ENCODE measurements at regions not wholly inside any gene's neighbourhood (a gene's known extent, or its start where the extent isn't known, plus 50 kb on each side); places are given as distances from the start of the nearest gene placed in this dataset.

DNA sequence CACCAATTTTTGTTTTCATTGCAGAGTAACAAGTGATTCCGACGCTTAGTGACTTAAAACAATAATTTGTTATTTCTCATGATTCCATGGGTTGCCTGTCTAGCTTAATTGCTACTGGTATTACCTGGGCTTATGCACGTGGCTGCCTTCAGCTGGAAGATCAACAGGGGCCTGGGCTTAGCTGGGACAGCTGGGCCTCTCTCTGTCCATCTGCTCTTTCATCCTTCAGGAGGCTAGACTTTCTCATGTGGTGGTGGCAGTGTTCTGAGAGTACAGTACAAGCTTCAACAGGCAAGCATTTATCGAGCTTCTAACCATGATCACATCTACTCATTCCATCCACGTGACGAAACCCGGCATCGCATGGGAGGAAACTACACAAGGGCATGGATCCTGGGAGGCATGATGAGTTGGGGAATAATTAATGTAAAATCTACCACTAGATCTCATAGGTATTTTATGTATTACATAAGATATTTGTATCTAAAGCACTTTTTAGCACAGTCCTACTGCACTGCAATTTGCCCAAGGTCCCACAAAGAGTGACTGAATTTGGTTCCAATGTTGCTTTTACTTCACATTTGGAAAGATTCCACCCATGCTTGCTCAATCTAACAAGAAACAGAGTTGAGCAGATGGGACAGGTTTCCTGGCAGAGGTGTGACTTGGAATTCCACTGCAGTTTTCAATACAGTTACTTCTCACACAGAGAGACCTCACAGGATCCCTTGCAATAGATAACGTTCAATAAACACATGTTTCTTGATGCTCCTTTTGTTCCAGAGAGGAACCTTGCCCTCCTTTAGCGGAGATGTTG is 153.1 kb upstream of the FRMD6 start:
- H3K9me3 ChIP-seq (ENCODE audit: control insufficient read depth in 2 of 3, low read length in 3 of 3), result no peaks in the 10 kb centered on the region
- POLR2A ChIA-PET, result no interaction called here
- H3K27me3 ChIP-seq (ENCODE audit: control insufficient read depth in 2 of 2, insufficient read depth in 2 of 2, low read length in 2 of 2), result no peaks in the 10 kb centered on the region
- no peaks in the 10 kb centered on the region for H3K4me1 ChIP-seq (ENCODE audit: control insufficient read depth in 2 of 2, insufficient read depth in 2 of 2, low read length in 2 of 2)
- CTCF ChIA-PET, result no interaction called here
- H3K27ac ChIP-seq (ENCODE audit: low read depth, low read length), result no peak overlapping the region
- Mint-ChIP-seq H3K27ac (no peak overlapping the region), H3K4me1 (no peaks in the 10 kb centered on the region), H3K27me3 (peaks cover 8 to 22% (median 11%) of the 10 kb centered on the region in 5 donors), H3K4me3 (no peak overlapping the region), H3K9me3 (peaks cover 2 to 28% (median 7%) of the 10 kb centered on the region in 11 donors), H3K36me3 (no peaks in the 10 kb centered on the region)
- H3K4me3 ChIP-seq (ENCODE audit: low read length), result no peak overlapping the region
- no peak for DNase-seq
- intact Hi-C loops (cut with micrococcal nuclease), result no loop called here
- ATAC-seq, result no peak
- no peaks in the 10 kb centered on the region for H3K36me3 ChIP-seq (ENCODE audit: control insufficient read depth in 2 of 3, insufficient read depth in 3 of 3, low read length in 3 of 3)

DNA sequence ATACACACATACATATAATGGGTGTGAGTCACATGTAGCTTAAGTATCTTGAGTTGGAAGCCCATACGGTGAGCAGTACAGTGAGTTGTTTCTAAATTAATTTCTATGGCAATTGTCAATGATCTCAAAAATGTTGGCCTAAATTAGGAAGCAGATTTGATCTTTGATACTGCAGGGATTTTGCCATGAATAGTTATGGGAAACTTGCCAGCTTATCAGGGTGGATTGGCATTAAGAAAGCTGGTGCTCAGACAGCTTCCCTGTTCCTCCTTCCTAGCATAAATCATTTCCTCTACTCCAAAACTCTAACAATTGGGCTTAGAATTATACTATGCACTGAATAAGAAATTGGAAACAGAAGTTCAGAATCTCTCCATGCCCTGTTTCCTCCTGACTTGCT is 150.9 kb upstream of the FRMD6 start:
- Mint-ChIP-seq H3K4me1 (no peaks in the 10 kb centered on the region), H3K27me3 (peaks cover 11 to 32% (median 16%) of the 10 kb centered on the region in 5 donors), H3K9me3 (peaks cover 2 to 28% (median 7%) of the 10 kb centered on the region in 11 donors), H3K27ac (no peak overlapping the region), H3K36me3 (no peaks in the 10 kb centered on the region), H3K4me3 (no peak overlapping the region)
- no peak for DNase-seq
- ChIA-PET POLR2A (no interaction called here), CTCF (no interaction called here)
- no peak for ATAC-seq
- no peaks in the 10 kb centered on the region for H3K9me3 ChIP-seq (ENCODE audit: control insufficient read depth in 2 of 3, low read length in 3 of 3)
- H3K27me3 ChIP-seq (ENCODE audit: control insufficient read depth in 2 of 2, insufficient read depth in 2 of 2, low read length in 2 of 2), result no peaks in the 10 kb centered on the region
- no peak overlapping the region for H3K4me3 ChIP-seq (ENCODE audit: low read length)
- H3K27ac ChIP-seq (ENCODE audit: low read depth, low read length), result no peak overlapping the region
- intact Hi-C loops (cut with micrococcal nuclease), result no loop called here
- H3K4me1 ChIP-seq (ENCODE audit: control insufficient read depth in 2 of 2, insufficient read depth in 2 of 2, low read length in 2 of 2), result no peaks in the 10 kb centered on the region
- no peaks in the 10 kb centered on the region for H3K36me3 ChIP-seq (ENCODE audit: control insufficient read depth in 2 of 3, insufficient read depth in 3 of 3, low read length in 3 of 3)

DNA sequence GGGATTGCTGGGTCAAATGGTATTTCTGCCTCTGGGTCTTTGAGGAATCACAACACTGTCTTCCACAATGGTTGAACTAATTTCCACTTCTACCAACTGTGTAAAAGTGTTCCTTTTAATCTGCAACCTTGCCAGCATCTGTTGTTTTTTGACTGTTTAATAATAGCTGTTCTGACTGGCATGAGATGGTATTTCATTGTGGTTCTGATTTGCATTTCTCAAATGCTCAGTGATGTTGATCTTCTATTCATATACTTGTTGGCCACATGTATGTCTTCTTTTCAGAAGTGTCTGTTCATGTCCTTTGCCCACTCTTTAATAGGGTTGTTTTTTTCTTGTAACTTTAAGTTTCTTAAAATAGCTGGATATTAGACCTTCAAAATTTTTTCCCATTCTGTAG is 150.0 kb upstream of the FRMD6 start:
- intact Hi-C loops (cut with micrococcal nuclease), result no loop called here
- Histone ChIP-seq H3K4me3 (ENCODE audit: low read length) (no peak overlapping the region), H3K36me3 (ENCODE audit: control insufficient read depth in 2 of 3, insufficient read depth in 3 of 3, low read length in 3 of 3) (no peaks in the 10 kb centered on the region), H3K4me1 (ENCODE audit: control insufficient read depth in 2 of 2, insufficient read depth in 2 of 2, low read length in 2 of 2) (no peaks in the 10 kb centered on the region), H3K27me3 (ENCODE audit: control insufficient read depth in 2 of 2, insufficient read depth in 2 of 2, low read length in 2 of 2) (no peaks in the 10 kb centered on the region), H3K27ac (ENCODE audit: low read depth, low read length) (no peak overlapping the region), H3K9me3 (ENCODE audit: control insufficient read depth in 2 of 3, low read length in 3 of 3) (no peaks in the 10 kb centered on the region)
- DNase-seq, result no peak
- peaks cover 16 to 41% (median 23%) of the 10 kb centered on the region in 5 donors for H3K27me3 Mint-ChIP-seq
- H3K27ac Mint-ChIP-seq, result no peak overlapping the region
- CTCF ChIA-PET, result no interaction called here
- POLR2A ChIA-PET, result no interaction called here
- H3K36me3 Mint-ChIP-seq, result no peaks in the 10 kb centered on the region
- no peak for ATAC-seq
- H3K4me1 Mint-ChIP-seq, result no peaks in the 10 kb centered on the region
- H3K9me3 Mint-ChIP-seq, result peaks cover 0 to 25% (median 6%) of the 10 kb centered on the region in 11 donors
- no peak overlapping the region for H3K4me3 Mint-ChIP-seq

DNA sequence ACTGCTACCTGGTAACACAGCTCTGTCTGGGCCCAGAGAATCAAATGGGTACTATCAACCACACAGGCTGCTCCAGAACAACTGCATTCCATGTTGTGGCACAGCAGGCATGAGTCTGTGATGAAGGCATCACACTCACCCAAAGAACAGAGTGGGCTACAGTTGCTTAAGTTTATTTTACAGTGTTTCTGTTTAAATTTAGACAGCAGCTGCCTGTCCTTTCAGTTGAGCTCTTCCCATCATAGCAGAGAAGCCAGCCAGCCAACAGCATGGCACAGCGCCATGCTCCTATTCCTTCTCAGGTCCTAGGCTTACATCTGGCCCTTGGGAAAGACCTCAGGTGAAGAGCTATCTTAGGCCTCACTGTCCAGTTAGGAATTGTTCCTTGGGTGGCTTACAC is 147.0 kb upstream of the FRMD6 start:
- POLR2A ChIA-PET, result no interaction called here
- DNase-seq, result no peak
- intact Hi-C loops (cut with micrococcal nuclease), result no loop called here
- Histone ChIP-seq H3K4me3 (ENCODE audit: low read length) (no peak overlapping the region), H3K4me1 (ENCODE audit: control insufficient read depth in 2 of 2, insufficient read depth in 2 of 2, low read length in 2 of 2) (no peaks in the 10 kb centered on the region), H3K36me3 (ENCODE audit: control insufficient read depth in 2 of 3, insufficient read depth in 3 of 3, low read length in 3 of 3) (no peaks in the 10 kb centered on the region), H3K9me3 (ENCODE audit: control insufficient read depth in 2 of 3, low read length in 3 of 3) (no peaks in the 10 kb centered on the region), H3K27ac (ENCODE audit: low read depth, low read length) (no peak overlapping the region), H3K27me3 (ENCODE audit: control insufficient read depth in 2 of 2, insufficient read depth in 2 of 2, low read length in 2 of 2) (no peaks in the 10 kb centered on the region)
- CTCF ChIA-PET, result no interaction called here
- no peaks in the 10 kb centered on the region for H3K36me3 Mint-ChIP-seq
- no peaks in the 10 kb centered on the region for H3K4me1 Mint-ChIP-seq
- no peak overlapping the region for H3K27ac Mint-ChIP-seq
- no peak overlapping the region for H3K4me3 Mint-ChIP-seq
- peaks cover 16 to 50% (median 33%) of the 10 kb centered on the region in 5 donors for H3K27me3 Mint-ChIP-seq
- H3K9me3 Mint-ChIP-seq, result peaks cover 0 to 15% (median 4%) of the 10 kb centered on the region in 11 donors
- no peak for ATAC-seq

DNA sequence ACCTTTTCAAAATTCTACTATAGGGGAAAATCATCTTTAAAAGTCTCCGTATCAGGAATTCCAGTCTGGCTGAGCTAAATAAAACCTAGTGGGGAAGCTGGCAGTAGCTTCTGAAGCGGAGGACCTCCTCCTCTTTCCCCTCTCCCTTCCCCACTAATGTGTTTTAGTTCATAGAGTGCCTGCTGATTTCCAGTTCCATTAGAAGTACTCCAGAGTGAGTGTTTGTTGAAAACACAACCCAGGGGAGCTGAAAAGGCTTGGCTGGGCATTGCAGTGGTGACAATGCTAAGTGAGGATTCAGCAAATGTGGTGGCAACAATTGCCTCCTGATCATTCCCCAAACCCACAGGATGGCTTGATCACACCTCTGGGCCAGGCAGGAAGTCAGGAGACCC is 144.2 kb upstream of the FRMD6 start:
- ATAC-seq, result no peak
- DNase-seq, result no peak
- H3K4me1 ChIP-seq (ENCODE audit: control insufficient read depth in 2 of 2, insufficient read depth in 2 of 2, low read length in 2 of 2), result no peaks in the 10 kb centered on the region
- ChIA-PET CTCF (no interaction called here), POLR2A (no interaction called here)
- H3K4me3 Mint-ChIP-seq, result no peak overlapping the region
- no peaks in the 10 kb centered on the region for H3K36me3 ChIP-seq (ENCODE audit: control insufficient read depth in 2 of 3, insufficient read depth in 3 of 3, low read length in 3 of 3)
- no peak overlapping the region for H3K27ac ChIP-seq (ENCODE audit: low read depth, low read length)
- peaks cover 11 to 39% (median 37%) of the 10 kb centered on the region in 5 donors for H3K27me3 Mint-ChIP-seq
- no peaks in the 10 kb centered on the region for H3K27me3 ChIP-seq (ENCODE audit: control insufficient read depth in 2 of 2, insufficient read depth in 2 of 2, low read length in 2 of 2)
- no peaks in the 10 kb centered on the region for H3K4me1 Mint-ChIP-seq
- H3K9me3 ChIP-seq (ENCODE audit: control insufficient read depth in 2 of 3, low read length in 3 of 3), result no peaks in the 10 kb centered on the region
- intact Hi-C loops (cut with micrococcal nuclease), result no loop called here
- no peak overlapping the region for H3K4me3 ChIP-seq (ENCODE audit: low read length)
- peaks cover 0 to 10% (median 5%) of the 10 kb centered on the region in 11 donors for H3K9me3 Mint-ChIP-seq
- H3K27ac Mint-ChIP-seq, result no peak overlapping the region
- H3K36me3 Mint-ChIP-seq, result no peaks in the 10 kb centered on the region

DNA sequence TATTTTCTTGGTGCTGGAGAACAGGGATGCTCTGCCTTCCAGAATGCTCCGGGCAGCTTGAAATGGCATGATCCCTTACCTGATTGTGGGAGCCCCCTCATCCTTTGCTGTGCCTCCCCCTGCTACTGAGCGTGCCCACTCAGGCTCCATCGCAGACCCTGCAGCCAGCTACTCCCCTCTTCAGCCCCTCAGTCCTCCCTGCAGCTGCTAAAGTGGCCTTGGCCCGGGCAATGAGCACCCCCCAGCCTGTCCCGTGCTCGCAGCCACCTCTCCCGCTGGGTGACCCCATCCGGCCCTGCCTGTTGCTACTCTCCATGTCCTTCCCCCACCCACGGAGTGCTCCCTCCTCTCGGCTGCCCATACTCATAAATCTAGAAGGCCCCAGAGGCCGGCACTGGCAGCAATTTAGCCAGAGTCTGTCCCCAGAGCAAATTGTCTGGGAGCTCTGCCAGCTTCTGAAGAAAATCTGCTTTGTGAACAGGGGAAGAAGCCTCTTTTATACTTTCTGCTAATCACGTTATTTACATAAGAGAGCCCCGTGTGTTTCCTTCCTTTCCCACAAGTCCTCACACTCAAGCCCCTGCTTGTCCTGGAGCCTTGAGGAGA is 143.7 kb upstream of the FRMD6 start:
- H3K36me3 ChIP-seq (ENCODE audit: control insufficient read depth in 2 of 3, insufficient read depth in 3 of 3, low read length in 3 of 3), result no peaks in the 10 kb centered on the region
- DNase-seq (no peak), ATAC-seq (no peak)
- POLR2A ChIA-PET, result no interaction called here
- H3K4me3 ChIP-seq (ENCODE audit: low read length), result no peak overlapping the region
- no peak overlapping the region for H3K27ac ChIP-seq (ENCODE audit: low read depth, low read length)
- no peaks in the 10 kb centered on the region for H3K4me1 ChIP-seq (ENCODE audit: control insufficient read depth in 2 of 2, insufficient read depth in 2 of 2, low read length in 2 of 2)
- H3K27me3 Mint-ChIP-seq, result peaks cover 8 to 39% (median 34%) of the 10 kb centered on the region in 5 donors
- no peak overlapping the region for H3K4me3 Mint-ChIP-seq
- no peaks in the 10 kb centered on the region for H3K9me3 ChIP-seq (ENCODE audit: control insufficient read depth in 2 of 3, low read length in 3 of 3)
- H3K27me3 ChIP-seq (ENCODE audit: control insufficient read depth in 2 of 2, insufficient read depth in 2 of 2, low read length in 2 of 2), result no peaks in the 10 kb centered on the region
- no peaks in the 10 kb centered on the region for H3K36me3 Mint-ChIP-seq
- CTCF ChIA-PET, result no interaction called here
- intact Hi-C loops (cut with micrococcal nuclease), result no loop called here
- peaks cover 0 to 9% (median 0%) of the 10 kb centered on the region in 11 donors for H3K9me3 Mint-ChIP-seq
- H3K4me1 Mint-ChIP-seq, result no peaks in the 10 kb centered on the region
- no peak overlapping the region for H3K27ac Mint-ChIP-seq

DNA sequence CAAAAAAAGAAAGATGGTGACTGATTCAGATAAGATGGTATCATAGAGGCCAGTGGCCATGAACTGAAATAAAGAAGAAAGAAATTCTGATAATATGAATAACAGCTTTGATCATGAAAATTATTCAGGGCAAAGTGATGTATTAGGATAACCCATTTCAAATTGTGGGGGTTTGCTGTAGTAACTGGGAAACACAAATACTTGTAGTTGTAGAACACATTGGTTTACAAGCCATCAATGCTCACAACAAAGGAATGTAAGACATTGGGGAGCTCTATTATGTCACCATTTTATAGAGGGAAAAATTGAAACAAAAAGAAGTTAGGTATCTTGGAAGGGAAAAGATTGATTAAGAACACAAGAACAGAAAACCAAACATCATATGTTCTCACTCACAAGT is 140.4 kb upstream of the FRMD6 start:
- Histone ChIP-seq H3K9me3 (ENCODE audit: control insufficient read depth in 2 of 3, low read length in 3 of 3) (no peaks in the 10 kb centered on the region), H3K27ac (ENCODE audit: low read depth, low read length) (no peak overlapping the region), H3K4me1 (ENCODE audit: control insufficient read depth in 2 of 2, insufficient read depth in 2 of 2, low read length in 2 of 2) (no peaks in the 10 kb centered on the region), H3K4me3 (ENCODE audit: low read length) (no peak overlapping the region), H3K27me3 (ENCODE audit: control insufficient read depth in 2 of 2, insufficient read depth in 2 of 2, low read length in 2 of 2) (peaks cover 0 to 2% of the 10 kb centered on the region in 2 donors), H3K36me3 (ENCODE audit: control insufficient read depth in 2 of 3, insufficient read depth in 3 of 3, low read length in 3 of 3) (no peaks in the 10 kb centered on the region)
- DNase-seq, result no peak
- intact Hi-C loops (cut with micrococcal nuclease), result no loop called here
- no peaks in the 10 kb centered on the region for H3K36me3 Mint-ChIP-seq
- ChIA-PET POLR2A (interaction anchor here (0.5 kb wide), 1 partner anchor 18 kb away, joined by 3 read pairs; no protein-coding TSS in a partner anchor), CTCF (no interaction called here)
- peaks cover 0 to 5% (median 0%) of the 10 kb centered on the region in 11 donors for H3K9me3 Mint-ChIP-seq
- H3K4me3 Mint-ChIP-seq, result no peak overlapping the region
- no peak overlapping the region for H3K27ac Mint-ChIP-seq
- H3K4me1 Mint-ChIP-seq, result no peaks in the 10 kb centered on the region
- ATAC-seq, result no peak
- peaks cover under 1 to 30% (median 18%) of the 10 kb centered on the region in 5 donors for H3K27me3 Mint-ChIP-seq

Measured in naive thymus-derived CD4-positive, alpha-beta T cell (primary cell).